ENCODE measurements at regions not wholly inside any gene's neighbourhood (a gene's known extent, or its start where the extent isn't known, plus 50 kb on each side); places are given as distances from the start of the nearest gene placed in this dataset.

DNA sequence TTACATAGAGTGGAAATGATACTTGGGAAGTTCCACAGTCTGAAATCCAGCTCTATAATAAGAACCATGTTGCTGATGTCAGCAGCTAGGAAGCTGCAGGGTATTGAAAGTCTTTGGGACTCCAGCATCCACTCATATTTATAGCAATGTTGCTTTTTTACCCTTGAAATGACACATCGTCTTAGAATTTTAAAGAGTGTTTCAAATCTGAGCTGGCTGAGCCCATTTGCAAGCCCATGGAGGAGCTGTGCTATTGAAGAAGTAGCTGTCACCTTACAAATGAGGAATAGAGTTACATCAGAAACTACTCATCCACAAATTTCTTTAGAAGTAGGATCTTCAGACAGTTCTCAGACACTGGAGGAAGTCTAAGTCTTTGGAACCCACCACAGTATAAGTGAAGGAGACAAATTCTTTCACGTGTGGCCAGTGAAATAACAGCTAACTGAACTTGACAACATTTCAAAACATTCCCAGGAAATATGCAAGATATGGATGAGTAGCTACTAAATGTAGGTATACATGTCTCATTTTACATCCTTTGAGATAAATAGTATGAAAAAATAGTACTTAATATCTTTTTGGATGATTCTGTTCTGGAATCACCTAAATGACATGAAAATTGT lies 203.6 kb downstream of the ZNF365 start:
- TF ChIP-seq SP1 (IDR thresholded peaks at IDR 0.05) (no peak), LEF1 (IDR thresholded peaks at IDR 0.05; ENCODE audit: borderline replicate concordance) (no peak), ARNT (IDR thresholded peaks at IDR 0.05) (no peak), TARDBP (IDR thresholded peaks at IDR 0.05) (no peak), ZNF384 (IDR thresholded peaks at IDR 0.05) (no peak), HDGF (IDR thresholded peaks at IDR 0.05; ENCODE audit: borderline replicate concordance) (no peak), BHLHE40 (IDR thresholded peaks at IDR 0.05; ENCODE audit: borderline replicate concordance) (no peak), FOXK2 (IDR thresholded peaks at IDR 0.05) (no peak), FOXM1 (IDR thresholded peaks at IDR 0.05; ENCODE audit: borderline replicate concordance) (no peak), SUZ12 (IDR thresholded peaks at IDR 0.05) (no peak), FOXA1 (IDR thresholded peaks at IDR 0.05) (no peak), CTBP1 (IDR thresholded peaks at IDR 0.05; ENCODE audit: borderline replicate concordance) (no peak), ELF4 (IDR thresholded peaks at IDR 0.05) (no peak)
- TF ChIP-seq, protein P1, sequence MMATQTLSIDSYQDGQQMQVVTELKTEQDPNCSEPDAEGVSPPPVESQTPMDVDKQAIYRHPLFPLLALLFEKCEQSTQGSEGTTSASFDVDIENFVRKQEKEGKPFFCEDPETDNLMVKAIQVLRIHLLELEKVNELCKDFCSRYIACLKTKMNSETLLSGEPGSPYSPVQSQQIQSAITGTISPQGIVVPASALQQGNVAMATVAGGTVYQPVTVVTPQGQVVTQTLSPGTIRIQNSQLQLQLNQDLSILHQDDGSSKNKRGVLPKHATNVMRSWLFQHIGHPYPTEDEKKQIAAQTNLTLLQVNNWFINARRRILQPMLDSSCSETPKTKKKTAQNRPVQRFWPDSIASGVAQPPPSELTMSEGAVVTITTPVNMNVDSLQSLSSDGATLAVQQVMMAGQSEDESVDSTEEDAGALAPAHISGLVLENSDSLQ (IDR thresholded peaks at IDR 0.05) = no peak
